Fibroblast of mammary gland (primary cell): ENCODE measurements at regions not wholly inside any gene's neighbourhood (a gene's known extent, or its start where the extent isn't known, plus 50 kb on each side); places are given as distances from the start of the nearest gene placed in this dataset.

Experiments
- DNase-seq: peaks from one replicate; pipeline ENCODE4 v3.0.0-alpha.2; 2010; ENCODE audit warnings: low read depth
- H3K4me3 ChIP-seq: 2 replicates; pipeline ENCODE4 v1.5.1; 2011; ENCODE audit warnings: low read depth, mild to moderate bottlenecking, low read length, moderate library complexity; ENCODE audit not compliant: control insufficient read depth
- TF ChIP-seq, protein P1 (sequence below): conservative IDR thresholded peaks from 2 replicates; pipeline ENCODE4 v1.5.1; 2011; ENCODE audit warnings: low read depth, low read length, inconsistent platforms; ENCODE audit not compliant: control insufficient read depth, insufficient read depth

DNA sequence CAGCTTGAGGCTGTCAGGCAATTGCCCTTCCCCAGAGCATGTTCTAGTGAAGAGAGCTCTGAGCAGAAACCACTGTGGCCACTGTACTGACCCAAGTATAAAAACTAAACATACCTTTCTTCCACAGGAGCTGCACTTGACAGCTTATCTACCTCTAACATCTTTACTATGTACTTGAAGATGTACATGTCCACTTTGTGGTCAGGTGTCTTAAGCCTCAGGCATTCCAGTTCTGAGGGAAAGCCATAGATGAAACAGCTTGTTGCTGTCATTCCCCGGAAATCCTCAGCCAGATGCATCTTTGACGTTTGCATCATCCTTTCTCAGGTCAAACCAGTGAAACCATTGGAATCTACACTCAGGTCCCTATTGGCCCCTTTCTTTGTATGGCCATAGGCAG, 70.4 kb downstream of the CHRM3 start:
- no peak overlapping the region for H3K4me3 ChIP-seq
- no peak for DNase-seq
- TF ChIP-seq, protein P1, sequence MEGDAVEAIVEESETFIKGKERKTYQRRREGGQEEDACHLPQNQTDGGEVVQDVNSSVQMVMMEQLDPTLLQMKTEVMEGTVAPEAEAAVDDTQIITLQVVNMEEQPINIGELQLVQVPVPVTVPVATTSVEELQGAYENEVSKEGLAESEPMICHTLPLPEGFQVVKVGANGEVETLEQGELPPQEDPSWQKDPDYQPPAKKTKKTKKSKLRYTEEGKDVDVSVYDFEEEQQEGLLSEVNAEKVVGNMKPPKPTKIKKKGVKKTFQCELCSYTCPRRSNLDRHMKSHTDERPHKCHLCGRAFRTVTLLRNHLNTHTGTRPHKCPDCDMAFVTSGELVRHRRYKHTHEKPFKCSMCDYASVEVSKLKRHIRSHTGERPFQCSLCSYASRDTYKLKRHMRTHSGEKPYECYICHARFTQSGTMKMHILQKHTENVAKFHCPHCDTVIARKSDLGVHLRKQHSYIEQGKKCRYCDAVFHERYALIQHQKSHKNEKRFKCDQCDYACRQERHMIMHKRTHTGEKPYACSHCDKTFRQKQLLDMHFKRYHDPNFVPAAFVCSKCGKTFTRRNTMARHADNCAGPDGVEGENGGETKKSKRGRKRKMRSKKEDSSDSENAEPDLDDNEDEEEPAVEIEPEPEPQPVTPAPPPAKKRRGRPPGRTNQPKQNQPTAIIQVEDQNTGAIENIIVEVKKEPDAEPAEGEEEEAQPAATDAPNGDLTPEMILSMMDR, result no peak

DNA sequence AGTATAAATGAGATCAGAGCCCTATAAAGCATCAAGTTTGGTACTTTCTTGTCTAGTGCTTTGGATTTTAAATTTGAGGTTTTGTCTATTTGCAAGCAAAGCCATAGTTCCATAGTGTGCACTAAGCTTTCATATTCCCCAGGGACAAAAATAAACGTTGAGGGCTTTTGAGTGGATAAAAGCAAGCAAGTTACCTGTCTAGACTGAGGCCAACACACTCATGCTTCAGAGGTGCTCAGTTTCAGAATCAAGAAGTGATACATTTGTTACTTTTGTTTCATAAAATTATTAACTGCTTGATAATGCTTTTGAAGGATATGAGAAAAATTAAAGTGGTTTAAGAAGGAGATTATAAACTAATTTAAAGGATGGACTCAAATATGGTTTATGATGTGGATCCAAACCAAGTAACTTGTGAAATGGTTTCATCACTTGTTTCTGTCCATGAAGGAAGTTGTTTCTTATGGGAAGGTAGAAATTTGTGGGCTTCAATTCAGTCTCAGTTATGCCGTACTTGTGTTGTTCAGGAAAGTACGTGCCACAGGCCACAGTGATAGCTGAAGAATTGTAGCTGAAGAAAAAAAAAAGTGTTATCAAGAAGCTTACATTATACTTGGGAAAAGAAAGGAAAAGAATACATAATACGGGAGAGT, 71.2 kb downstream of the CHRM3 start:
- H3K4me3 ChIP-seq, result no peak overlapping the region
- DNase-seq, result no peak
- TF ChIP-seq, protein P1, result no peak

DNA sequence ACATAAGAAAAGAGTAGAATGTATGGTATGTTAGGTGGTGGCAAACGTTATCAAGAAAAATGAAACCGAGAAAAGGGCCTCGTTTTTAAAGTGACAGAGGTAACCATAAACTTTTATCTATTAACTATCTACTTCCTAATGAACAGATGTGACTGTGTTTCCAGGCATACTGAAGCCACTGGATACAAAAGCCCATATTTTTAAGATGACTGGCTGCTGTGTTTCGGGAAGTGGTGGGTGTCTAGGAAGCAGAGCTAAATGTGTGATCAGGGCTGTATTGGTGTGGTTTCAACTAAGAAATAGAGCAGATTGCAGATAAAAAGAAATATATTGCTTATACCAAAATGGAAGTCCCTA, 71.8 kb downstream of the CHRM3 start:
- no peak overlapping the region for H3K4me3 ChIP-seq
- DNase-seq, result no peak
- TF ChIP-seq, protein P1, result no peak

DNA sequence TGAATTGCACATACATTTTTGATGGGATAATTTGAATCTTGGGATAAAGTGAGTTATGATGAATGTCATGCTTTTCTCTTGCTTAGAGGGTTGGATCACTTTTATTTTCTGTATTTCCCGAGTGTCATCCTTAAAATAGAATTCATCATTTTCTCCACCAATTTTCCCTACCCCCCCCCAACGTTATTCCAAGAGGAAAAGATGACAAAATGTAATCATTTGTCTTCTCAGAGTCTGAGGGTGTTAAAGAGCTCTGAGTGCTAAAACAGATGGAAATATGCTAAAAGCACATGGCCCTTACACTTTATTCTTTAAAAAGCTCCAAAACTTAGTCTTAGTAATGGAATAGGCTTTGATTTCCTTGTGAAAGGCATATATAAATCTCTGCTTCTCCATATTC, 81.4 kb downstream of the CHRM3 start:
- DNase-seq, result no peak
- no peak overlapping the region for H3K4me3 ChIP-seq
- TF ChIP-seq, protein P1, result no peak

DNA sequence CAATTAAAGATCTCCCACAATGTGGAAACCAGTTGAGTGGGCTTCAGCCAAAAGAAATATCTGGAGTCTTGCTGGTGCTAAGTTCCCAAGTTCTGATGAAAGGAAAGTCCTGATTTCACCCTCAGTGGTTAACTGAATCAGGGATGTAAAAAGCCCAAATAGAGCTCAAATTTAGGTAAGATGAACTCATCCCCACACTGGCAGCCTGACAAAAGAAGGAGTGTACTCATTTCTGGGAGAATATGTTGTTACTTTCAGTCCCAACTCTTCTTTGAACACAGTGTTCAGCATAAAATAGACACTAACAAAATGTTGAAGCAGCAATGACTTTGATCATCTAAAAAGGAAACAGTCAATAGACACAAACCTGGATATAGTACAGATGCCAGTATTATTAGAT, 91.7 kb downstream of the CHRM3 start:
- no peak for DNase-seq
- H3K4me3 ChIP-seq, result no peak overlapping the region
- TF ChIP-seq, protein P1, result no peak

DNA sequence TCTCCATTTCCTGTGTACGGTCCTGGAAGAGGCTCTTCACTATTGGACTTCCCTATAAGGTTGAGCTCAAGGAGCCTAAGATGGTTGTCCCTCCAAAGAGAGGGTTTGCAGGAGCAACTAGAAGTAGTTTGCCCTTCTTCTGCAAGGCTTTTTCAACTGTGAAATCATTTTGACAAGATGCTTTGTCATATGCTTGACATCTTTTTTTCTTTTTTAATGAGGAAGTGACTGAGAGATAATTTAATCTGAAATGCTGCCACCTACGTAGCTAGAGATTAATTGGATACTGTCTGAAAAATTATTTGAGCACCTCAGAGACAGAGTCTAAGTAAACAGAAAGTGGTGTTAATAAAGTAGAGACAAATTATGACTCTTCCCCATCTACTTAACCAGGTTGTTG, 97.0 kb downstream of the CHRM3 start:
- TF ChIP-seq, protein P1, result no peak
- H3K4me3 ChIP-seq, result no peak overlapping the region
- DNase-seq, result no peak
